ENCODE measurements at regions not wholly inside any gene's neighbourhood (a gene's known extent, or its start where the extent isn't known, plus 50 kb on each side); places are given as distances from the start of the nearest gene placed in this dataset.

- TF ChIP-seq CTCF (conservative IDR thresholded peaks at IDR 0.05) (no peak), ZFX (IDR thresholded peaks at IDR 0.05) (no peak)
These were observed 63.5 kb downstream of the TLNRD1 start for GRCh38 chr15:81064253-81064652.

Measured in C4-2B (cell line).